ENCODE measurements at regions not wholly inside any gene's neighbourhood (a gene's known extent, or its start where the extent isn't known, plus 50 kb on each side); places are given as distances from the start of the nearest gene placed in this dataset.

GRCh38 chr11:103587901-103588788 lies 448.3 kb upstream of the DDI1 start:
- TF ChIP-seq, protein P1, sequence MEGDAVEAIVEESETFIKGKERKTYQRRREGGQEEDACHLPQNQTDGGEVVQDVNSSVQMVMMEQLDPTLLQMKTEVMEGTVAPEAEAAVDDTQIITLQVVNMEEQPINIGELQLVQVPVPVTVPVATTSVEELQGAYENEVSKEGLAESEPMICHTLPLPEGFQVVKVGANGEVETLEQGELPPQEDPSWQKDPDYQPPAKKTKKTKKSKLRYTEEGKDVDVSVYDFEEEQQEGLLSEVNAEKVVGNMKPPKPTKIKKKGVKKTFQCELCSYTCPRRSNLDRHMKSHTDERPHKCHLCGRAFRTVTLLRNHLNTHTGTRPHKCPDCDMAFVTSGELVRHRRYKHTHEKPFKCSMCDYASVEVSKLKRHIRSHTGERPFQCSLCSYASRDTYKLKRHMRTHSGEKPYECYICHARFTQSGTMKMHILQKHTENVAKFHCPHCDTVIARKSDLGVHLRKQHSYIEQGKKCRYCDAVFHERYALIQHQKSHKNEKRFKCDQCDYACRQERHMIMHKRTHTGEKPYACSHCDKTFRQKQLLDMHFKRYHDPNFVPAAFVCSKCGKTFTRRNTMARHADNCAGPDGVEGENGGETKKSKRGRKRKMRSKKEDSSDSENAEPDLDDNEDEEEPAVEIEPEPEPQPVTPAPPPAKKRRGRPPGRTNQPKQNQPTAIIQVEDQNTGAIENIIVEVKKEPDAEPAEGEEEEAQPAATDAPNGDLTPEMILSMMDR (IDR thresholded peaks at IDR 0.05; ENCODE audit: control insufficient read depth, extremely low read depth, insufficient read depth) = no peak
- DNase-seq (ENCODE audit: low read depth) = peak; percentile 21
- H3K4me3 ChIP-seq (ENCODE audit: low read depth, low read length) = no peak overlapping the region

- TF ChIP-seq, protein P1 (IDR thresholded peaks at IDR 0.05; ENCODE audit: control insufficient read depth, extremely low read depth, insufficient read depth) = no peak
These were observed 444.9 kb upstream of the DDI1 start for GRCh38 chr11:103591554-103591953.

GRCh38 chr11:103594283-103594682 lies 442.2 kb upstream of the DDI1 start:
- TF ChIP-seq, protein P1 (IDR thresholded peaks at IDR 0.05; ENCODE audit: control insufficient read depth, extremely low read depth, insufficient read depth) = no peak
- no peak for DNase-seq (ENCODE audit: low read depth)
- H3K4me3 ChIP-seq (ENCODE audit: low read depth, low read length) = no peak overlapping the region

More at GRCh38 chr11:103591554-103591953, 444.9 kb upstream of the DDI1 start:
- H3K4me3 ChIP-seq (ENCODE audit: low read depth, low read length) = no peak overlapping the region
- no peak for DNase-seq (ENCODE audit: low read depth)

DNA sequence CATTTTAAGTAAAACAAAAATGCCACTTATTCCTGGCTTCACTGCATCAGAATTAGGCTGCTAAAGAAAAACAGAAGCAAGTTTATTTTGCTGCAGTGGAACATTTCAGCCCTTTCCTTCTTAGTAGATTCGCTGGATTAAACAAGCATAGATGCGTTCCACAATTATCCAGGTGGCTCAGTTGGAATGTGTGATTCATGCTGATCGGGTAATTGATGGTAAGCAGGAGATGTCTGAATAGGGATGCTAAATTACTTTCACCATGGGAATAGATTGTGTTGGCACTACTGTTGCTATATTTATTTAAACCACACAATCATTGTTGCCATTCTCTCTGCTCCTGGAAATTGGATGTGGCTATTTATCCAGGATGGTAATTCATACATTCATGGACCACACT lies 440.1 kb upstream of the DDI1 start:
- TF ChIP-seq, protein P1 (IDR thresholded peaks at IDR 0.05; ENCODE audit: control insufficient read depth, extremely low read depth, insufficient read depth) = no peak
- no peak overlapping the region for H3K4me3 ChIP-seq (ENCODE audit: low read depth, low read length)
- no peak for DNase-seq (ENCODE audit: low read depth)

DNA sequence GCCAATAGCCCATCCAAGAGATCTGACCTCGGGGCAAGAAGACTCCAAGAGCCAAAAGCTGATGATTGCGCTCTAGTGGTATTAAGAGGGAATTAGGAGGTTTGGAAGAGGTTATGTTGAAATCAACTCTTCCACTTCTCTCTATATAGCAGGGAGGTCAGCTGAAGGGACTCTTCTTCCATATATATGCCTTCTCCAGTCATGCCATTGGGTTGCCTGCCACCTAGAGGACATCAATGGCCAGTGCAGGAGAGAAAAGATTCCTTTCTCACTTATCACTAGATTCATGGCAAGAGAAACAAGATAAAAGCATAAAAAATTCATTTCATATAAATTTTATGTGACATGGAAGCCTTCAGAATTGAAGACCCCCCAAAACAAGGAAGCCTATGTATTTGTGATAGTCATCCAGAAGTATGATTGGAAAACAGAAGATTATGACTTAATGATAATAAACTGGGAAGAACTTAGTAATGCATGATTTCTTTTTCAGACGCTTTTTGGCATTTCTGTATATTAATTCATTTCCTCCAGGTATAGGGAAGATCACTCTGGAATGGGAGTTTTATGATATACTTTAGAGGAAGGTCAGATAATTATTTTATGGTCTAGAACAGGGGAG lies 435.1 kb upstream of the DDI1 start:
- H3K4me3 ChIP-seq (ENCODE audit: low read depth, low read length) = no peak overlapping the region
- TF ChIP-seq, protein P1 (IDR thresholded peaks at IDR 0.05; ENCODE audit: control insufficient read depth, extremely low read depth, insufficient read depth) = peak; percentile 88
- DNase-seq (ENCODE audit: low read depth) = no peak

DNA sequence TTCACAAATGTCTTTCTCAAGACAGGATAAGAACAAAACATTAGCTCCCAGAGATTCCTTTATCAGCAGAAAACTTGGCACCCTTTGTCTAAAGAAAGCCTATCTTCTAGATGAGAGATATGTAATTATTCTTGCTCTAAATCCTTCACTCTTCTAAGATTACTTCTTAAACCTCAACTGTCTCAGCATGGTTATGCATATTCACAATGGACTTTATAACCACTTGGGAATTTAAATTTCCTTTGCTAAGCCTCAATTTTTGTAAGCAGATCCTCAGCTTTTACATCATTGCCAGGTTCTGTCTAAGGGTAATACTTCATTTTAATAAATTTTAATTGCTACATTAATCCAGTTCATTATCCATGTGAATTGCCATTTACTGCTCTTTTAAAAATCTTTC lies 433.6 kb upstream of the DDI1 start:
- no peak overlapping the region for H3K4me3 ChIP-seq (ENCODE audit: low read depth, low read length)
- TF ChIP-seq, protein P1 (IDR thresholded peaks at IDR 0.05; ENCODE audit: control insufficient read depth, extremely low read depth, insufficient read depth) = no peak
- DNase-seq (ENCODE audit: low read depth) = no peak
